Esophagus squamous epithelium (tissue), 4 donors: ENCODE measurements at regions not wholly inside any gene's neighbourhood (a gene's known extent, or its start where the extent isn't known, plus 50 kb on each side); places are given as distances from the start of the nearest gene placed in this dataset.
"Not testable (repeated sequence)": the region's sequence is repeated elsewhere in the genome, so short reads cannot be mapped to it uniquely, and the experiment has no call there.

Experiments
- POLR2A ChIP-seq, 4 donors: fragments of 450-650 bp; IDR thresholded peaks; one replicate each; pipeline ENCODE4 v1.6.1; 2017; ENCODE audit warnings: antibody characterized with exemption in 4 of 4, mild to moderate bottlenecking in 4 of 4, moderate library complexity in 3 of 4
- TF ChIP-seq, protein P1 (sequence below), 6 experiments: fragments of 450-650 bp in 4 of 6; fragments of 200-600 bp in 2 of 6; sonication (generic) in 2 of 6; IDR thresholded peaks; one replicate each; pipeline ENCODE4 v1.5.1; 2016 to 2019; ENCODE audit warnings: antibody characterized with exemption in 6 of 6, mild to moderate bottlenecking in 4 of 6, moderate library complexity in 4 of 6

DNA sequence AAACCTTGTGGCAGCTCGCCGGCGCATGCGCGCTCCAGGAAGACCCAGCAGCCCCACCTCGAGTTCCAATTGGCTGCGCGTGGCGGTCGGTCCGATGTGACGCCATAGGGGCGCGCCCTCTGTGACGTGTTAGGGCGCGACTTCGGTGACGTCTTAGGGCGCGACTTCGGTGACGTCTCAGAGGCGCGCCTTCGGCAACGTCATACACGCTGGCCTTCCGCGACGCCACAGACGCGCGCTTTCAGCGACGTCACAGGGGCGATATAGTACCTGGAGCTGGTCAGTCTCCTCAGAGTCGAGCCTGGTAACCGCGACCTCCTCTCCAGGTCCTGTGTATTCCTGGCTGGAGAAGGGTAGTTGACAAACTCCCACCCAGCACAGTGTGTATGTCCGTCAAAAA lies 304.4 kb upstream of the ZNF722 start:
- TF ChIP-seq, protein P1, sequence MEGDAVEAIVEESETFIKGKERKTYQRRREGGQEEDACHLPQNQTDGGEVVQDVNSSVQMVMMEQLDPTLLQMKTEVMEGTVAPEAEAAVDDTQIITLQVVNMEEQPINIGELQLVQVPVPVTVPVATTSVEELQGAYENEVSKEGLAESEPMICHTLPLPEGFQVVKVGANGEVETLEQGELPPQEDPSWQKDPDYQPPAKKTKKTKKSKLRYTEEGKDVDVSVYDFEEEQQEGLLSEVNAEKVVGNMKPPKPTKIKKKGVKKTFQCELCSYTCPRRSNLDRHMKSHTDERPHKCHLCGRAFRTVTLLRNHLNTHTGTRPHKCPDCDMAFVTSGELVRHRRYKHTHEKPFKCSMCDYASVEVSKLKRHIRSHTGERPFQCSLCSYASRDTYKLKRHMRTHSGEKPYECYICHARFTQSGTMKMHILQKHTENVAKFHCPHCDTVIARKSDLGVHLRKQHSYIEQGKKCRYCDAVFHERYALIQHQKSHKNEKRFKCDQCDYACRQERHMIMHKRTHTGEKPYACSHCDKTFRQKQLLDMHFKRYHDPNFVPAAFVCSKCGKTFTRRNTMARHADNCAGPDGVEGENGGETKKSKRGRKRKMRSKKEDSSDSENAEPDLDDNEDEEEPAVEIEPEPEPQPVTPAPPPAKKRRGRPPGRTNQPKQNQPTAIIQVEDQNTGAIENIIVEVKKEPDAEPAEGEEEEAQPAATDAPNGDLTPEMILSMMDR (IDR thresholded peaks at IDR 0.05) = not testable (repeated sequence)
- TF ChIP-seq POLR2A (IDR thresholded peaks at IDR 0.05) = not testable (repeated sequence)
